GM12864 (cell line): ENCODE measurements at regions not wholly inside any gene's neighbourhood (a gene's known extent, or its start where the extent isn't known, plus 50 kb on each side); places are given as distances from the start of the nearest gene placed in this dataset.

ENCODE experiments used
- DNase-seq: peaks from one replicate; pipeline ENCODE4 v3.0.0-alpha.2; 2011; ENCODE audit warnings: low read depth
- H3K4me3 ChIP-seq: 2 replicates; pipeline ENCODE4 v1.5.1; 2011; ENCODE audit warnings: mild to moderate bottlenecking, low read depth, low read length, control low read depth
- TF ChIP-seq, protein P1 (sequence below): IDR thresholded peaks from 2 replicates; pipeline ENCODE4 v1.5.1; 2011; ENCODE audit warnings: low read depth, mild to moderate bottlenecking, moderate library complexity, low read length, control low read depth, inconsistent platforms; ENCODE audit errors: missing control alignments

DNA sequence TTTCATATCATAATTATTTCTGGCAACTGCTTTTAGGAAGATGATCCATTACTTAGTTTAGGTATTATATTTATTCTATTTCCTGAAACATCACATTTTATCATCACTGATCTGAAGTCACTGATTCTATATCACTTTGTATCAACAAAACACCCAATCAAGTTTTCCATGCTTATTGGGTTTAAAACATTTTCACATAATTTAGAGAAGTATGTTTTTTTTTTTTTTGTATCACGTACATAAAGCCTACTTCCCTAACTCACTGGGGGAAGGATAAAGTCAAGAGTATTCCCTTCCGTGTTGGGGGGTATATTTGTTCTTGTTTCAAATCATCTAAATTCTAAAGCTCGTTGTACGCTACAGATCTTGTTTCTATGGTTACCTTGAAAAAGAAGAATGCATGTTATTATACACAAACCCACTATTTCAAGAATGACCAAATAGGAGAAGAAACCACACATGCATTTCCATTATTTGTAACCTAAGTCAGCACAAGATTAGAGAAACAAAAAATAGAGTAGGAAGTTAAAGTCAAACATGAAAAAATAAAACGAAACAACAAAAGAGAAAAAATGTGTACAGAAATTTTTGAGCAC, 637.2 kb upstream of the MIR17HG start:
- H3K4me3 ChIP-seq = no peak overlapping the region
- TF ChIP-seq, protein P1, sequence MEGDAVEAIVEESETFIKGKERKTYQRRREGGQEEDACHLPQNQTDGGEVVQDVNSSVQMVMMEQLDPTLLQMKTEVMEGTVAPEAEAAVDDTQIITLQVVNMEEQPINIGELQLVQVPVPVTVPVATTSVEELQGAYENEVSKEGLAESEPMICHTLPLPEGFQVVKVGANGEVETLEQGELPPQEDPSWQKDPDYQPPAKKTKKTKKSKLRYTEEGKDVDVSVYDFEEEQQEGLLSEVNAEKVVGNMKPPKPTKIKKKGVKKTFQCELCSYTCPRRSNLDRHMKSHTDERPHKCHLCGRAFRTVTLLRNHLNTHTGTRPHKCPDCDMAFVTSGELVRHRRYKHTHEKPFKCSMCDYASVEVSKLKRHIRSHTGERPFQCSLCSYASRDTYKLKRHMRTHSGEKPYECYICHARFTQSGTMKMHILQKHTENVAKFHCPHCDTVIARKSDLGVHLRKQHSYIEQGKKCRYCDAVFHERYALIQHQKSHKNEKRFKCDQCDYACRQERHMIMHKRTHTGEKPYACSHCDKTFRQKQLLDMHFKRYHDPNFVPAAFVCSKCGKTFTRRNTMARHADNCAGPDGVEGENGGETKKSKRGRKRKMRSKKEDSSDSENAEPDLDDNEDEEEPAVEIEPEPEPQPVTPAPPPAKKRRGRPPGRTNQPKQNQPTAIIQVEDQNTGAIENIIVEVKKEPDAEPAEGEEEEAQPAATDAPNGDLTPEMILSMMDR = no peak
- DNase-seq = no peak

- TF ChIP-seq, protein P1 = no peak
- no peak overlapping the region for H3K4me3 ChIP-seq
- no peak for DNase-seq
These were observed 633.9 kb upstream of the MIR17HG start for GRCh38 chr13:90713441-90714133.

DNA sequence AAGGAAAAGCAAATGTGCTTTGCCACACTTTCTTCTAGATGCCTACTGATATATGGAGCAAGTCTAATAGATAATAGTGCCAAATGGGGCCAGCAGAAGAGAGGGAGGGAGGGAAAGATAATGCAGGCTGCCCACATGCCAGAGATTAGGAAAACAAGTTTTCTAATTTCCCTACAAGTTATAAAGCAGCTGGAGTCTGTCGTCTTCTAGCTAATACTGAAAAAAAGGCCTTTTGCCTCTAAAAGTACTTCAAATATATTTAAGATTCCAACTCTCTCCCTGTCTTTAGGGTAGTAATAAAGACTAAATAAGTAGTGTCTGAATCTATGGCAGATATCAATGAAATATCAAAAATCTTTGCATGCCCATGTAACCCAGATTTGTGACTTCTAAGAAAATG, 632.0 kb upstream of the MIR17HG start:
- no peak overlapping the region for H3K4me3 ChIP-seq
- no peak for DNase-seq
- TF ChIP-seq, protein P1 = no peak

DNA sequence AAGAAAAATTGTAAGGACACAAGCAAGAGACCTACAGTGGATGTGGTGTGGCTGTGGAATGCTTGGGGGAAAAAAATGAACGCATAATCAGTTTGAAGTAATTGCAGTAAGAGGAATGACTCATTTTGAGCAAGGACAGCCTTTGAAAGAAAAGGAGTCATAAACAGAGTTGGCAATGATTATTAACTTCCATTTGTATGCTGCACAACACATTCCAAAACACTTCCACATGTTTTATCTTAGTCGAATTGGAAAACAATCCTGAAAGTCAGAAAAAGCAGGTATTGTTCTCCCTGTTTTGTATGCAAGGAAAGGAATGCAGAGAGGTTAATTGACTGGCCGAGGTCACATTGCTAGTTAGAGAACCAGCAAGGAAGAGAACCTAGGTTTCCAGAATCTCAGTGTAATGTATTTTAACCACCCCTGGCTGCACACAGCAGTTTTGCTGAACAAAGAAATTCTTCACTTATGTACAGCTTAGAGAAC, 630.0 kb upstream of the MIR17HG start:
- no peak for DNase-seq
- TF ChIP-seq, protein P1 = no peak

GRCh38 chr13:90719461-90719860, 628.0 kb upstream of the MIR17HG start:
- TF ChIP-seq, protein P1 = no peak
- DNase-seq = no peak

More for the DNA sequence above, 630.0 kb upstream of the MIR17HG start:
- no peak overlapping the region for H3K4me3 ChIP-seq

GRCh38 chr13:90721937-90722336, 625.5 kb upstream of the MIR17HG start:
- TF ChIP-seq, protein P1 = no peak
- DNase-seq = no peak
- H3K4me3 ChIP-seq = no peak overlapping the region

More at GRCh38 chr13:90719461-90719860, 628.0 kb upstream of the MIR17HG start:
- no peak overlapping the region for H3K4me3 ChIP-seq

GRCh38 chr13:90723381-90723780, 624.1 kb upstream of the MIR17HG start:
- no peak overlapping the region for H3K4me3 ChIP-seq
- TF ChIP-seq, protein P1 = no peak
- no peak for DNase-seq
